Liver (tissue), 2 donors: ENCODE measurements at regions not wholly inside any gene's neighbourhood (a gene's known extent, or its start where the extent isn't known, plus 50 kb on each side); places are given as distances from the start of the nearest gene placed in this dataset.

Source experiments
- TF ChIP-seq, protein P1 (sequence below): IDR thresholded peaks from 2 replicates; pipeline ENCODE4 v1.6.1; 2016; ENCODE audit warnings: antibody characterized with exemption, mild to moderate bottlenecking
- TF ChIP-seq, protein P2 (sequence below): fragments of 150-350 bp; IDR thresholded peaks from 2 replicates; pipeline ENCODE4 v1.5.1; 2017; ENCODE audit warnings: improper control_type of control experiment, low read depth, low read length; ENCODE audit not compliant: missing input control
- donor health status: healthy.

DNA sequence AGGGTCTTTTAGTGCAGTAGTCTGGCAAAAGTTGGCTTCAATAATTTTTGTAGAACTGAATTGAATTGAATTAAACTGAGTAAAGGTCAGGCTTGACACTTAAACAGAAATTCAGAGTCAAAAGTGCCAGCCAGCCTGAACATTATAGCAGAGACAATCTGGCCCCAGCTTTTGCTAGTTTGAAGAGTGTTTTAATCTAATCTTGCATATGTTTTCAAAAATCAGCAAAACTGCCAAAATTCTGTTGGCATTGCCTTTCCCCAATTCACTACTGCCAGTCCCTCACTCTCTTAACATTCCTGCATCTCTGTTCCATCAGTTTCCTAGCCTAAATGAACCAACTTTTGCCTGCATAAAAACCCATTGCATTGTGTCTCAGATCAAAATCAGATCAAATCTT is 403.8 kb downstream of the NUF2 start:
- TF ChIP-seq, protein P1, sequence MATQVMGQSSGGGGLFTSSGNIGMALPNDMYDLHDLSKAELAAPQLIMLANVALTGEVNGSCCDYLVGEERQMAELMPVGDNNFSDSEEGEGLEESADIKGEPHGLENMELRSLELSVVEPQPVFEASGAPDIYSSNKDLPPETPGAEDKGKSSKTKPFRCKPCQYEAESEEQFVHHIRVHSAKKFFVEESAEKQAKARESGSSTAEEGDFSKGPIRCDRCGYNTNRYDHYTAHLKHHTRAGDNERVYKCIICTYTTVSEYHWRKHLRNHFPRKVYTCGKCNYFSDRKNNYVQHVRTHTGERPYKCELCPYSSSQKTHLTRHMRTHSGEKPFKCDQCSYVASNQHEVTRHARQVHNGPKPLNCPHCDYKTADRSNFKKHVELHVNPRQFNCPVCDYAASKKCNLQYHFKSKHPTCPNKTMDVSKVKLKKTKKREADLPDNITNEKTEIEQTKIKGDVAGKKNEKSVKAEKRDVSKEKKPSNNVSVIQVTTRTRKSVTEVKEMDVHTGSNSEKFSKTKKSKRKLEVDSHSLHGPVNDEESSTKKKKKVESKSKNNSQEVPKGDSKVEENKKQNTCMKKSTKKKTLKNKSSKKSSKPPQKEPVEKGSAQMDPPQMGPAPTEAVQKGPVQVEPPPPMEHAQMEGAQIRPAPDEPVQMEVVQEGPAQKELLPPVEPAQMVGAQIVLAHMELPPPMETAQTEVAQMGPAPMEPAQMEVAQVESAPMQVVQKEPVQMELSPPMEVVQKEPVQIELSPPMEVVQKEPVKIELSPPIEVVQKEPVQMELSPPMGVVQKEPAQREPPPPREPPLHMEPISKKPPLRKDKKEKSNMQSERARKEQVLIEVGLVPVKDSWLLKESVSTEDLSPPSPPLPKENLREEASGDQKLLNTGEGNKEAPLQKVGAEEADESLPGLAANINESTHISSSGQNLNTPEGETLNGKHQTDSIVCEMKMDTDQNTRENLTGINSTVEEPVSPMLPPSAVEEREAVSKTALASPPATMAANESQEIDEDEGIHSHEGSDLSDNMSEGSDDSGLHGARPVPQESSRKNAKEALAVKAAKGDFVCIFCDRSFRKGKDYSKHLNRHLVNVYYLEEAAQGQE = no peak
- TF ChIP-seq, protein P2, sequence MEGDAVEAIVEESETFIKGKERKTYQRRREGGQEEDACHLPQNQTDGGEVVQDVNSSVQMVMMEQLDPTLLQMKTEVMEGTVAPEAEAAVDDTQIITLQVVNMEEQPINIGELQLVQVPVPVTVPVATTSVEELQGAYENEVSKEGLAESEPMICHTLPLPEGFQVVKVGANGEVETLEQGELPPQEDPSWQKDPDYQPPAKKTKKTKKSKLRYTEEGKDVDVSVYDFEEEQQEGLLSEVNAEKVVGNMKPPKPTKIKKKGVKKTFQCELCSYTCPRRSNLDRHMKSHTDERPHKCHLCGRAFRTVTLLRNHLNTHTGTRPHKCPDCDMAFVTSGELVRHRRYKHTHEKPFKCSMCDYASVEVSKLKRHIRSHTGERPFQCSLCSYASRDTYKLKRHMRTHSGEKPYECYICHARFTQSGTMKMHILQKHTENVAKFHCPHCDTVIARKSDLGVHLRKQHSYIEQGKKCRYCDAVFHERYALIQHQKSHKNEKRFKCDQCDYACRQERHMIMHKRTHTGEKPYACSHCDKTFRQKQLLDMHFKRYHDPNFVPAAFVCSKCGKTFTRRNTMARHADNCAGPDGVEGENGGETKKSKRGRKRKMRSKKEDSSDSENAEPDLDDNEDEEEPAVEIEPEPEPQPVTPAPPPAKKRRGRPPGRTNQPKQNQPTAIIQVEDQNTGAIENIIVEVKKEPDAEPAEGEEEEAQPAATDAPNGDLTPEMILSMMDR = no peak
